ENCODE measurements at regions not wholly inside any gene's neighbourhood (a gene's known extent, or its start where the extent isn't known, plus 50 kb on each side); places are given as distances from the start of the nearest gene placed in this dataset.

GRCh38 chr10:36375107-36375506, 733.0 kb upstream of the FZD8 start:
- no peak for DNase-seq (ENCODE audit: low read depth, low spot score)

GRCh38 chr10:36373424-36374096, 731.5 kb upstream of the FZD8 start:
- H3K4me3 ChIP-seq (ENCODE audit: low read length), result no peak overlapping the region
- no peak for DNase-seq (ENCODE audit: low read depth, low spot score)

More at GRCh38 chr10:36375107-36375506, 733.0 kb upstream of the FZD8 start:
- no peak overlapping the region for H3K4me3 ChIP-seq (ENCODE audit: low read length)

GRCh38 chr10:36367362-36367761, 725.3 kb upstream of the FZD8 start:
- no peak for DNase-seq (ENCODE audit: low read depth, low spot score)
- H3K4me3 ChIP-seq (ENCODE audit: low read length), result no peak overlapping the region

- peak; percentile 70 for DNase-seq (ENCODE audit: low read depth, low spot score)
- H3K4me3 ChIP-seq (ENCODE audit: low read length), result no peak overlapping the region
Measured at GRCh38 chr10:36366843-36367242, 724.7 kb upstream of the FZD8 start.

- no peak overlapping the region for H3K4me3 ChIP-seq (ENCODE audit: low read length)
- DNase-seq (ENCODE audit: low read depth, low spot score), result no peak
Measured at GRCh38 chr10:36366065-36366464, 724.0 kb upstream of the FZD8 start.

- DNase-seq (ENCODE audit: low read depth, low spot score), result no peak
Measured at GRCh38 chr10:36362257-36362656, 720.2 kb upstream of the FZD8 start.

GRCh38 chr10:36358736-36359135, 716.6 kb upstream of the FZD8 start:
- DNase-seq (ENCODE audit: low read depth, low spot score), result no peak
- H3K4me3 ChIP-seq (ENCODE audit: low read length), result no peak overlapping the region

More at GRCh38 chr10:36362257-36362656, 720.2 kb upstream of the FZD8 start:
- H3K4me3 ChIP-seq (ENCODE audit: low read length), result no peak overlapping the region

GRCh38 chr10:36354633-36355032, 712.5 kb upstream of the FZD8 start:
- no peak for DNase-seq (ENCODE audit: low read depth, low spot score)
- no peak overlapping the region for H3K4me3 ChIP-seq (ENCODE audit: low read length)

- no peak for DNase-seq (ENCODE audit: low read depth, low spot score)
- no peak overlapping the region for H3K4me3 ChIP-seq (ENCODE audit: low read length)
Measured at GRCh38 chr10:36351159-36351558, 709.1 kb upstream of the FZD8 start.

- DNase-seq (ENCODE audit: low read depth, low spot score), result no peak
- H3K4me3 ChIP-seq (ENCODE audit: low read length), result no peak overlapping the region
Measured at GRCh38 chr10:36349445-36350078, 707.5 kb upstream of the FZD8 start.

GRCh38 chr10:36345807-36346206, 703.7 kb upstream of the FZD8 start:
- no peak overlapping the region for H3K4me3 ChIP-seq (ENCODE audit: low read length)
- DNase-seq (ENCODE audit: low read depth, low spot score), result no peak

- no peak for DNase-seq (ENCODE audit: low read depth, low spot score)
- no peak overlapping the region for H3K4me3 ChIP-seq (ENCODE audit: low read length)
Measured at GRCh38 chr10:36345175-36345533, 703.1 kb upstream of the FZD8 start.

GRCh38 chr10:36344240-36345174, 702.4 kb upstream of the FZD8 start:
- DNase-seq (ENCODE audit: low read depth, low spot score), result no peak
- H3K4me3 ChIP-seq (ENCODE audit: low read length), result no peak overlapping the region

- no peak overlapping the region for H3K4me3 ChIP-seq (ENCODE audit: low read length)
- DNase-seq (ENCODE audit: low read depth, low spot score), result no peak
Measured at GRCh38 chr10:36342781-36343180, 700.7 kb upstream of the FZD8 start.

GRCh38 chr10:36341471-36341870, 699.4 kb upstream of the FZD8 start:
- no peak overlapping the region for H3K4me3 ChIP-seq (ENCODE audit: low read length)
- DNase-seq (ENCODE audit: low read depth, low spot score), result no peak

GRCh38 chr10:36336315-36336714, 694.2 kb upstream of the FZD8 start:
- no peak for DNase-seq (ENCODE audit: low read depth, low spot score)
- H3K4me3 ChIP-seq (ENCODE audit: low read length), result no peak overlapping the region

- no peak overlapping the region for H3K4me3 ChIP-seq (ENCODE audit: low read length)
- no peak for DNase-seq (ENCODE audit: low read depth, low spot score)
Measured at GRCh38 chr10:36333446-36333845, 691.4 kb upstream of the FZD8 start.

- H3K4me3 ChIP-seq (ENCODE audit: low read length), result no peak overlapping the region
- DNase-seq (ENCODE audit: low read depth, low spot score), result no peak
Measured at GRCh38 chr10:36332926-36333325, 690.8 kb upstream of the FZD8 start.

GRCh38 chr10:36331121-36331520, 689.0 kb upstream of the FZD8 start:
- DNase-seq (ENCODE audit: low read depth, low spot score), result no peak
- no peak overlapping the region for H3K4me3 ChIP-seq (ENCODE audit: low read length)

GRCh38 chr10:36325815-36326214, 683.7 kb upstream of the FZD8 start:
- DNase-seq (ENCODE audit: low read depth, low spot score), result no peak
- H3K4me3 ChIP-seq (ENCODE audit: low read length), result no peak overlapping the region

Data from Jurkat, Clone E6-1 (cell line).